CD14-positive monocyte (primary cell): ENCODE measurements at regions not wholly inside any gene's neighbourhood (a gene's known extent, or its start where the extent isn't known, plus 50 kb on each side); places are given as distances from the start of the nearest gene placed in this dataset.

Source experiments
- DNase-seq, 3 donors: peaks; one replicate each; pipeline ENCODE4 v3.0.0-alpha.2; 2011 to 2022
- H2AFZ ChIP-seq: 2 replicates; pipeline ENCODE4 v1.6.0; 2012; ENCODE audit warnings: mild to moderate bottlenecking, low read depth, low read length, inconsistent platforms; ENCODE audit not compliant: insufficient read depth, poor library complexity, severe bottlenecking
- H3K27ac ChIP-seq, 2 donors: 1 replicate in 1 of 2; 2 replicates in 1 of 2; pipeline ENCODE4 v1.5.1; 2012 to 2013; ENCODE audit warnings: low read length in 2 of 2, control low read depth in 1 of 2, inconsistent platforms in 1 of 2, low read depth in 1 of 2, mild to moderate bottlenecking in 1 of 2
- H3K27me3 ChIP-seq, 2 donors: one replicate each; pipeline versions ENCODE4 v1.6.0 to v1.6.1; 2011 to 2013; ENCODE audit warnings: low read length in 2 of 2; ENCODE audit not compliant: control insufficient read depth in 2 of 2, insufficient read depth in 2 of 2
- H3K36me3 ChIP-seq, 2 donors: replicated peaks in 1 of 2; 1 replicate in 1 of 2; 2 replicates in 1 of 2; pipeline versions ENCODE4 v1.5.1 to v1.6.1; 2012 to 2013; ENCODE audit warnings: low read length in 2 of 2, control low read depth in 1 of 2, inconsistent platforms in 1 of 2, mild to moderate bottlenecking in 1 of 2; ENCODE audit not compliant: insufficient read depth in 2 of 2, control insufficient read depth in 1 of 2
- H3K4me1 ChIP-seq, 2 donors: 1 replicate in 1 of 2; 2 replicates in 1 of 2; pipeline versions ENCODE4 v1.5.1 to v1.6.1; 2012 to 2013; ENCODE audit warnings: low read length in 2 of 2, control low read depth in 1 of 2, inconsistent platforms in 1 of 2, mild to moderate bottlenecking in 1 of 2, moderate library complexity in 1 of 2; ENCODE audit not compliant: insufficient read depth in 2 of 2, control insufficient read depth in 1 of 2
- H3K4me2 ChIP-seq: replicated peaks from 2 replicates; pipeline ENCODE3; 2012; ENCODE audit warnings: low read length, moderate library complexity, mild to moderate bottlenecking; ENCODE audit not compliant: poor library complexity, severe bottlenecking; ENCODE audit errors: extremely low read depth
- H3K4me3 ChIP-seq, 3 experiments: fragments of 200-600 bp in 1 of 3; sonication (generic) in 1 of 3; replicated peaks in 1 of 3; 1 replicate in 2 of 3; 2 replicates in 1 of 3; pipeline ENCODE4 v1.5.1; 2011 to 2013; ENCODE audit warnings: low read length in 3 of 3, mild to moderate bottlenecking in 3 of 3, control low read depth in 2 of 3, low read depth in 2 of 3, inconsistent platforms in 1 of 3, moderate library complexity in 1 of 3
- H3K79me2 ChIP-seq: 2 replicates; pipeline ENCODE4 v1.6.0; 2012; ENCODE audit warnings: mild to moderate bottlenecking, control low read depth, inconsistent platforms, low read length, moderate library complexity; ENCODE audit not compliant: insufficient read depth
- H3K9ac ChIP-seq: 2 replicates; pipeline ENCODE4 v1.6.0; 2017; ENCODE audit warnings: low read length, mild to moderate bottlenecking; ENCODE audit not compliant: insufficient read depth, poor library complexity, severe bottlenecking
- H3K9me3 ChIP-seq, 2 donors: replicated peaks in 1 of 2; 1 replicate in 1 of 2; 2 replicates in 1 of 2; pipeline versions ENCODE4 v1.5.1 to v1.6.1; 2012 to 2013; ENCODE audit warnings: low read length in 2 of 2, control low read depth in 1 of 2; ENCODE audit not compliant: control insufficient read depth in 1 of 2, insufficient read depth in 1 of 2
- H4K20me1 ChIP-seq: 2 replicates; pipeline ENCODE4 v1.6.0; 2012; ENCODE audit warnings: mild to moderate bottlenecking, low read length, control low read depth, moderate library complexity; ENCODE audit not compliant: insufficient read depth
- H3K27ac Mint-ChIP-seq, 7 donors: one replicate each; pipeline ENCODE4 v1.8.0; 2020; ENCODE audit warnings: mild to moderate bottlenecking in 7 of 7, mixed read lengths in 7 of 7, moderate library complexity in 6 of 7, inconsistent platforms in 2 of 7
- H3K27me3 Mint-ChIP-seq, 3 donors: one replicate each; pipeline ENCODE4 v1.8.0; 2021 to 2022; ENCODE audit warnings: low read depth in 3 of 3, mild to moderate bottlenecking in 3 of 3, mixed read lengths in 3 of 3, moderate library complexity in 3 of 3, inconsistent platforms in 1 of 3
- H3K36me3 Mint-ChIP-seq, 2 donors: one replicate each; pipeline ENCODE4 v1.8.0; 2020; ENCODE audit warnings: mixed read lengths in 2 of 2, inconsistent platforms in 1 of 2, mild to moderate bottlenecking in 1 of 2
- H3K4me1 Mint-ChIP-seq: one replicate; pipeline ENCODE4 v1.8.0; 2020; ENCODE audit warnings: mild to moderate bottlenecking, mixed read lengths
- H3K4me3 Mint-ChIP-seq, 2 donors: one replicate each; pipeline ENCODE4 v1.8.0; 2020; ENCODE audit warnings: mild to moderate bottlenecking in 2 of 2, mixed read lengths in 2 of 2, moderate library complexity in 1 of 2
- H3K9me3 Mint-ChIP-seq, 7 donors: one replicate each; pipeline ENCODE4 v1.8.0; 2020 to 2022; ENCODE audit warnings: mixed read lengths in 7 of 7, mild to moderate bottlenecking in 6 of 7, moderate library complexity in 6 of 7, inconsistent platforms in 2 of 7
- WGBS: methylation state at CpG from one replicate; pipeline ENCODE4 v1.1.5; 2013; ENCODE audit warnings: missing lambda C conversion rate; ENCODE audit not compliant: insufficient coverage; 5-methylcytosine and 5-hydroxymethylcytosine counted together
- intact Hi-C, 2 donors: fragments of 100-400 bp; cut with micrococcal nuclease; formaldehyde crosslinking; loops; one replicate each; pipeline versions ENCODE4 v1.15.0 to v1.15.1; 2023
- TF ChIP-seq, protein P1 (sequence below): fragments of 200-600 bp; IDR thresholded peaks from one replicate; pipeline ENCODE4 v1.8.0; 2022; ENCODE audit warnings: antibody characterized with exemption, mild to moderate bottlenecking

DNA sequence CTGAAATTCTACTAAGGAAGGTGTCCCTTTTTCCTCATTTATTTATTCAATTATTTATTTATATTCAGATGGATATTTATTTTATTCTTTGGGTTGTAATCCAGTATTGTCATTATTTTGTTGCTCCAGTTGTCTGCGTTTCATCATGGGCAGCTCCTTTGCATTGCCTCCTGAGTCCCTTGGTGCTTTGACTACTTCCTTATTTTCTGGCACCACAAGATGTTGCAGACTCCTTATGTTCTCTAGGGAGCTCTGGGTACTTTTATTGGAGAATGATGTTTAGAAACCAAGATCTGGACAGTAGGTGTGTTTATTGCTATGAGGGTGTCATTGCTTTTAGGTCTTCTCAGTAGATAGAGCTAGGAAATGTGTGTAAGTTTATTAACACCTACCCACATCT, 59.9 kb upstream of the ERRFI1 start:
- Mint-ChIP-seq H3K27ac (no peak overlapping the region), H3K9me3 (peaks cover 0 to 2% (median 0%) of the 10 kb centered on the region in 7 donors), H3K4me1 (peaks cover 6% of the 10 kb centered on the region), H3K4me3 (no peak overlapping the region), H3K36me3 (no peaks in the 10 kb centered on the region), H3K27me3 (peaks cover 11 to 15% (median 15%) of the 10 kb centered on the region in 3 donors)
- H3K4me1 ChIP-seq = peaks cover 0 to 3% of the 10 kb centered on the region in 2 donors
- no peaks in the 10 kb centered on the region for H3K36me3 ChIP-seq
- TF ChIP-seq, protein P1, sequence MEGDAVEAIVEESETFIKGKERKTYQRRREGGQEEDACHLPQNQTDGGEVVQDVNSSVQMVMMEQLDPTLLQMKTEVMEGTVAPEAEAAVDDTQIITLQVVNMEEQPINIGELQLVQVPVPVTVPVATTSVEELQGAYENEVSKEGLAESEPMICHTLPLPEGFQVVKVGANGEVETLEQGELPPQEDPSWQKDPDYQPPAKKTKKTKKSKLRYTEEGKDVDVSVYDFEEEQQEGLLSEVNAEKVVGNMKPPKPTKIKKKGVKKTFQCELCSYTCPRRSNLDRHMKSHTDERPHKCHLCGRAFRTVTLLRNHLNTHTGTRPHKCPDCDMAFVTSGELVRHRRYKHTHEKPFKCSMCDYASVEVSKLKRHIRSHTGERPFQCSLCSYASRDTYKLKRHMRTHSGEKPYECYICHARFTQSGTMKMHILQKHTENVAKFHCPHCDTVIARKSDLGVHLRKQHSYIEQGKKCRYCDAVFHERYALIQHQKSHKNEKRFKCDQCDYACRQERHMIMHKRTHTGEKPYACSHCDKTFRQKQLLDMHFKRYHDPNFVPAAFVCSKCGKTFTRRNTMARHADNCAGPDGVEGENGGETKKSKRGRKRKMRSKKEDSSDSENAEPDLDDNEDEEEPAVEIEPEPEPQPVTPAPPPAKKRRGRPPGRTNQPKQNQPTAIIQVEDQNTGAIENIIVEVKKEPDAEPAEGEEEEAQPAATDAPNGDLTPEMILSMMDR = no peak
- no peak overlapping the region for H3K9ac ChIP-seq
- intact Hi-C loops = no loop called here
- H3K4me3 ChIP-seq = no peak overlapping the region
- H3K4me2 ChIP-seq = no peak overlapping the region
- no peaks in the 10 kb centered on the region for H3K9me3 ChIP-seq
- no peak overlapping the region for H2AFZ ChIP-seq
- H3K27me3 ChIP-seq = peaks cover 0 to 7% of the 10 kb centered on the region in 2 donors
- WGBS = no CpG with 5 or more reads among the region's 1 CpG
- H3K27ac ChIP-seq = no peak overlapping the region
- DNase-seq = peak; percentile 15 to 20 (median 17)
- no peaks in the 10 kb centered on the region for H3K79me2 ChIP-seq
- no peaks in the 10 kb centered on the region for H4K20me1 ChIP-seq

DNA sequence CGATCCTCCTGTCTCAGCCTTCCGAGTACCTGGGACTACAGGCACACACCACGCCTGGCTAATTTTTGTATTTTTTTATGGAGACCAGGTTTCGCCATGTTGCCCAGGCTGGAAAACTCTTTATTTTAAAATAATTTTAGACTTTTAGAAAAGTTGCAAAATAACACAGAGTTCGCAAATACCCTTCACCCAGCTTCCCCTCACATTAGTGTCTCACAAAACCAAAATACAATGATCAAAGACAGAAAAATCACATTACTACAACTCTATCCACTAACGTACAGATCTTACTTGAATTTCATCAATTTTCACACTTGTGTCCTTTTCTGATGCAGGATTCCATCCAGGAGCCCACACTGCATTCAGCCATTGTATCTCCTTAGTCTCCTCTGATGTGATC, 58.8 kb upstream of the ERRFI1 start:
- H3K79me2 ChIP-seq = no peaks in the 10 kb centered on the region
- H3K9ac ChIP-seq = no peak overlapping the region
- H3K4me3 Mint-ChIP-seq = no peak overlapping the region
- TF ChIP-seq, protein P1 = no peak
- H4K20me1 ChIP-seq = no peaks in the 10 kb centered on the region
- peaks cover 0 to 2% (median 0%) of the 10 kb centered on the region in 7 donors for H3K9me3 Mint-ChIP-seq
- peak overlapping the region in 1 of 7 donors; percentile 6 for H3K27ac Mint-ChIP-seq
- H3K9me3 ChIP-seq = no peaks in the 10 kb centered on the region
- intact Hi-C loops = no loop called here
- WGBS = 98% methylated on average over 3 of the region's 6 CpGs
- no peak overlapping the region for H3K4me2 ChIP-seq
- peaks cover 6% of the 10 kb centered on the region for H3K4me1 Mint-ChIP-seq
- no peaks in the 10 kb centered on the region for H3K36me3 ChIP-seq
- H3K27me3 Mint-ChIP-seq = peaks cover 15 to 17% (median 16%) of the 10 kb centered on the region in 3 donors
- no peak for DNase-seq
- peaks cover 0 to 3% of the 10 kb centered on the region in 2 donors for H3K4me1 ChIP-seq
- H3K27me3 ChIP-seq = peaks cover 0 to 4% of the 10 kb centered on the region in 2 donors
- no peaks in the 10 kb centered on the region for H3K36me3 Mint-ChIP-seq
- no peak overlapping the region for H3K27ac ChIP-seq
- no peak overlapping the region for H2AFZ ChIP-seq
- H3K4me3 ChIP-seq = no peak overlapping the region
